Smooth muscle cell (in vitro differentiated cells): ENCODE measurements at regions not wholly inside any gene's neighbourhood (a gene's known extent, or its start where the extent isn't known, plus 50 kb on each side); places are given as distances from the start of the nearest gene placed in this dataset.

ENCODE experiments used
- DNase-seq: peaks from one replicate; lab custom pipeline; 2025; ENCODE audit not compliant: unreplicated experiment; lab: John Stamatoyannopoulos, UW
- H2AFZ ChIP-seq: fragments of 200-600 bp; sonication (generic); 2 replicates; pipeline ENCODE4 v1.6.0; 2016; ENCODE audit warnings: antibody characterized with exemption, low read depth, mild to moderate bottlenecking
- H3F3A ChIP-seq: fragments of 200-600 bp; sonication (generic); 2 replicates; pipeline ENCODE4 v1.6.0; 2017; ENCODE audit warnings: antibody characterized with exemption, low read depth
- H3K27ac ChIP-seq: fragments of 200-600 bp; sonication (generic); 2 replicates; pipeline ENCODE4 v1.5.1; 2016; ENCODE audit warnings: low read depth, mild to moderate bottlenecking
- H3K27me3 ChIP-seq: fragments of 200-600 bp; sonication (generic); 2 replicates; pipeline ENCODE4 v1.6.1; 2016; ENCODE audit warnings: low read depth, mild to moderate bottlenecking
- H3K36me3 ChIP-seq: fragments of 200-600 bp; sonication (generic); 2 replicates; pipeline ENCODE4 v1.5.1; 2016; ENCODE audit warnings: low read depth
- H3K4me1 ChIP-seq: fragments of 200-600 bp; sonication (generic); 2 replicates; pipeline ENCODE4 v1.5.1; 2016; ENCODE audit warnings: low read depth
- H3K4me2 ChIP-seq: fragments of 200-600 bp; sonication (generic); 2 replicates; pipeline ENCODE4 v1.6.0; 2016; ENCODE audit warnings: mild to moderate bottlenecking
- H3K4me3 ChIP-seq: fragments of 200-600 bp; sonication (generic); 2 replicates; pipeline ENCODE4 v1.5.1; 2016; ENCODE audit warnings: mild to moderate bottlenecking
- H3K79me2 ChIP-seq: fragments of 200-600 bp; sonication (generic); 2 replicates; pipeline ENCODE4 v1.6.0; 2016; ENCODE audit warnings: low read depth, mild to moderate bottlenecking
- H3K9ac ChIP-seq: fragments of 200-600 bp; sonication (generic); 2 replicates; pipeline ENCODE4 v1.6.0; 2016; ENCODE audit warnings: low read depth
- H3K9me3 ChIP-seq: fragments of 200-600 bp; sonication (generic); replicated peaks from 2 replicates; pipeline ENCODE4 v1.5.1; 2016; ENCODE audit warnings: low read depth
- H4K20me1 ChIP-seq: fragments of 200-600 bp; sonication (generic); 2 replicates; pipeline ENCODE4 v1.6.0; 2016; ENCODE audit warnings: low read depth
- WGBS: methylation state at CpG from one replicate; pipeline ENCODE4 v1.1.7; 2016; ENCODE audit warnings: low lambda C conversion rate; 5-methylcytosine and 5-hydroxymethylcytosine counted together
- TF ChIP-seq, protein P1 (sequence below): fragments of 200-600 bp; sonication (generic); IDR thresholded peaks from 2 replicates; pipeline ENCODE4 v1.5.1; 2017; ENCODE audit warnings: borderline replicate concordance, mild to moderate bottlenecking, antibody characterized with exemption; ENCODE audit not compliant: insufficient read depth, poor library complexity, severe bottlenecking

DNA sequence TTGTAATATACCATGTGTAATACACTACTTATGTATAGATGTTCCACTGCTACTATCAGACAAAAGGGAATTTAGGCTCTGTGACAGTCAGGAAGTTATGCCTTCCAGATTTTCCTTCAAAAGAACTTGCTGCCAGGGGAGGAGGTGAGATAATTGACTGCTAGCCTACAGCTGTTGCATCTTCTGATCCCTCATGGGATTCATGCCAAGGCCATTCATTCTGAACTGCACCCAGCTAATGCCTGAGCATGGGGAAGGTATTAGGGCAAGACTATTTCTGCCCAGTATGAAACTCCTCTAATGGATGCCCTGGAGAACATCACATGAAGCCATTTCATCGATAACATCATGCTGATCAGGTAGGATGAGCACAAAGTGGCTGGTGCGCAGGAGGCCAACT lies 746.5 kb upstream of the ZNF608 start:
- H3K36me3 ChIP-seq: no peaks in the 10 kb centered on the region
- TF ChIP-seq, protein P1, sequence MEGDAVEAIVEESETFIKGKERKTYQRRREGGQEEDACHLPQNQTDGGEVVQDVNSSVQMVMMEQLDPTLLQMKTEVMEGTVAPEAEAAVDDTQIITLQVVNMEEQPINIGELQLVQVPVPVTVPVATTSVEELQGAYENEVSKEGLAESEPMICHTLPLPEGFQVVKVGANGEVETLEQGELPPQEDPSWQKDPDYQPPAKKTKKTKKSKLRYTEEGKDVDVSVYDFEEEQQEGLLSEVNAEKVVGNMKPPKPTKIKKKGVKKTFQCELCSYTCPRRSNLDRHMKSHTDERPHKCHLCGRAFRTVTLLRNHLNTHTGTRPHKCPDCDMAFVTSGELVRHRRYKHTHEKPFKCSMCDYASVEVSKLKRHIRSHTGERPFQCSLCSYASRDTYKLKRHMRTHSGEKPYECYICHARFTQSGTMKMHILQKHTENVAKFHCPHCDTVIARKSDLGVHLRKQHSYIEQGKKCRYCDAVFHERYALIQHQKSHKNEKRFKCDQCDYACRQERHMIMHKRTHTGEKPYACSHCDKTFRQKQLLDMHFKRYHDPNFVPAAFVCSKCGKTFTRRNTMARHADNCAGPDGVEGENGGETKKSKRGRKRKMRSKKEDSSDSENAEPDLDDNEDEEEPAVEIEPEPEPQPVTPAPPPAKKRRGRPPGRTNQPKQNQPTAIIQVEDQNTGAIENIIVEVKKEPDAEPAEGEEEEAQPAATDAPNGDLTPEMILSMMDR: no peak
- no peaks in the 10 kb centered on the region for H3K79me2 ChIP-seq
- H4K20me1 ChIP-seq: no peaks in the 10 kb centered on the region
- H3K4me3 ChIP-seq: no peak overlapping the region
- H3F3A ChIP-seq: no peaks in the 10 kb centered on the region
- H3K4me2 ChIP-seq: no peak overlapping the region
- no peak overlapping the region for H3K9ac ChIP-seq
- no peaks in the 10 kb centered on the region for H3K27me3 ChIP-seq
- no peak for DNase-seq
- H3K9me3 ChIP-seq: no peaks in the 10 kb centered on the region
- WGBS: 100% methylated on average over 2 of the region's 2 CpGs
- H3K4me1 ChIP-seq: peaks cover 21% of the 10 kb centered on the region
- H3K27ac ChIP-seq: no peak overlapping the region
- H2AFZ ChIP-seq: no peak overlapping the region

DNA sequence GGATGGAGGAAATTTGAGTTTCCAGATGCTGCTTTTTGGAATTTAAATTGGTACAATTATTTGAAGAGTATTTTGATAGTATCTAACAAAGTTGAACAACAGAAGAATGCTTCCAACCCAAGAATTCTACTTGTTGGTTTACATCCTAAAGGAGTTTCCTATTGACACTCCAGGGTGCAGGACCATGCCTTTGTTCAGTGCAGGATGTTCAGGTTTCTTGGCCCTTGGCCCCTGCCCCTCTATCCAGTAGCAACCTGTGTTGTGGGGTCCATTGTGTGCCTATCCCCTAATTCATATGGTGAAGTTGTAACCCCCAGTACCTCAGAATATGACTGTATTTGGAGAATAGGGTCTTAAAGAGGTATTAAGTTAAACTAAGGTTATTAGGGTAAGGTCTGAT lies 750.0 kb upstream of the ZNF608 start:
- no peak overlapping the region for H3K27ac ChIP-seq
- DNase-seq: no peak
- H4K20me1 ChIP-seq: no peaks in the 10 kb centered on the region
- H3K36me3 ChIP-seq: no peaks in the 10 kb centered on the region
- no peaks in the 10 kb centered on the region for H3K79me2 ChIP-seq
- H3K9me3 ChIP-seq: no peaks in the 10 kb centered on the region
- H3K27me3 ChIP-seq: no peaks in the 10 kb centered on the region
- H3K9ac ChIP-seq: no peak overlapping the region
- TF ChIP-seq, protein P1: no peak
- H3K4me2 ChIP-seq: no peak overlapping the region
- no peak overlapping the region for H2AFZ ChIP-seq
- H3K4me1 ChIP-seq: peaks cover 31% of the 10 kb centered on the region
- H3K4me3 ChIP-seq: no peak overlapping the region
- peaks cover 4% of the 10 kb centered on the region for H3F3A ChIP-seq

DNA sequence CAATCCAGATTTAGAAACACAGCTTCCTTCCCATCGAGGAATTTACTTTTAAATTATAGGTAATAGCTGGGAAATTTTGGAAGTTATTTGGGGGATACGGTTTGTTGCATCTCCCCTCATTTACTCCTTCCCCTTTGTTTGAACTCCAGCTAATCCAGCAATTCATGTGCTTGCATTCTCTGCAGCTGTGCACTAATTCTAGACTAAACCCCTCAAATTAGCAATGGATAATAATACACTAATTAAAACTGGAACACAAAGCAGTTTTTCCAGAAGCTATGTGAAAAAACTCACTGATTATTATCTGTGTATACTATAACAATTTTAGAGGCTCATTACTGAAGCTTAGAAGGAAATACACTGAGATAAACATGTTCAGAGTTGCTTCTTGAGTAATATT lies 751.2 kb upstream of the ZNF608 start:
- TF ChIP-seq, protein P1: no peak
- no peaks in the 10 kb centered on the region for H3K9me3 ChIP-seq
- no peak overlapping the region for H3K9ac ChIP-seq
- peaks cover 26% of the 10 kb centered on the region for H3K4me1 ChIP-seq
- H3K27ac ChIP-seq: no peak overlapping the region
- H3K79me2 ChIP-seq: no peaks in the 10 kb centered on the region
- H2AFZ ChIP-seq: no peak overlapping the region
- H3K4me3 ChIP-seq: no peak overlapping the region
- no peak overlapping the region for H3K4me2 ChIP-seq
- H3K27me3 ChIP-seq: no peaks in the 10 kb centered on the region
- H3F3A ChIP-seq: peaks cover 4% of the 10 kb centered on the region
- H4K20me1 ChIP-seq: no peaks in the 10 kb centered on the region
- WGBS: 87% methylated on average over 2 of the region's 2 CpGs
- DNase-seq: no peak
- no peaks in the 10 kb centered on the region for H3K36me3 ChIP-seq

DNA sequence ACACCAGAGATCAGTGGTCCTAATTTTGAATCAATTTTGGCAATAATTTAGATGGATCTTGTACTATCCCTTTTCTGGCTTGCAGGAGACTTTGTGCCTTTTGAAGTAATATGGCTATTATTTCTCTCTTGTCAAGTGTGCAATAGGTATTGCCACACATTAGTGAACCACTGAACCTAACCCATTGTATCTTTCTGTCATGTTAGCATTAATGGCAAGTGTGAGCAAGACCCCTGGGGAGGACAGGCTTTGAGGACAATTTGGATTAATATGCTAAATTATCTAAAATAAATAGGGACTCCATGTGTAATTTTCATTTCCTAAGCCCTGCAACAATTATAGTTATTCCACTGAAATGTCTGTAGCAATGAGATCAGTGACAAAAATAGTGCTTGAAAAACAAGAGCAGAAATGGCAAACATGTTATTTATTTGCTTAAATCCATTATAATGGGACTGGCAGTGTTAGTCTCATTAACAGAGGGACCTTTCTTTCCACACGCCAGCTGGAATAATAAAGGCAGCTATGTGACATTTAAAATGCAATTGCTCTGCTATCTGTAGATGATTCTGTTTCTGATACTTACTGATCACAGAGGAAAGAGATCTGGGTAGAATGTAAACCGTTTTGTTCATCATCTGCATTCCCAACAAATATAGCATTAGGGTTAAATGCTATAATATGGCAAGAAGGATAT lies 753.3 kb upstream of the ZNF608 start:
- no peak for DNase-seq
- Histone ChIP-seq H3K9me3 (no peaks in the 10 kb centered on the region), H3F3A (peaks cover 4% of the 10 kb centered on the region), H3K4me2 (no peak overlapping the region), H3K9ac (no peak overlapping the region), H3K4me3 (no peak overlapping the region), H3K27me3 (no peaks in the 10 kb centered on the region), H3K27ac (no peak overlapping the region), H3K4me1 (peaks cover 26% of the 10 kb centered on the region), H3K36me3 (no peaks in the 10 kb centered on the region), H3K79me2 (no peaks in the 10 kb centered on the region), H4K20me1 (no peaks in the 10 kb centered on the region), H2AFZ (no peak overlapping the region)
- WGBS: 73% methylated on average over 2 of the region's 2 CpGs
- TF ChIP-seq, protein P1: no peak
